Esophagus squamous epithelium (tissue), 4 donors: ENCODE measurements at regions not wholly inside any gene's neighbourhood (a gene's known extent, or its start where the extent isn't known, plus 50 kb on each side); places are given as distances from the start of the nearest gene placed in this dataset.

Experiments used
- POLR2A ChIP-seq, 4 donors: fragments of 450-650 bp; IDR thresholded peaks; one replicate each; pipeline ENCODE4 v1.6.1; 2017; ENCODE audit warnings: antibody characterized with exemption in 4 of 4, mild to moderate bottlenecking in 4 of 4, moderate library complexity in 3 of 4
- TF ChIP-seq, protein P1 (sequence below), 6 experiments: fragments of 450-650 bp in 4 of 6; fragments of 200-600 bp in 2 of 6; sonication (generic) in 2 of 6; IDR thresholded peaks; one replicate each; pipeline ENCODE4 v1.5.1; 2016 to 2019; ENCODE audit warnings: antibody characterized with exemption in 6 of 6, mild to moderate bottlenecking in 4 of 6, moderate library complexity in 4 of 6

DNA sequence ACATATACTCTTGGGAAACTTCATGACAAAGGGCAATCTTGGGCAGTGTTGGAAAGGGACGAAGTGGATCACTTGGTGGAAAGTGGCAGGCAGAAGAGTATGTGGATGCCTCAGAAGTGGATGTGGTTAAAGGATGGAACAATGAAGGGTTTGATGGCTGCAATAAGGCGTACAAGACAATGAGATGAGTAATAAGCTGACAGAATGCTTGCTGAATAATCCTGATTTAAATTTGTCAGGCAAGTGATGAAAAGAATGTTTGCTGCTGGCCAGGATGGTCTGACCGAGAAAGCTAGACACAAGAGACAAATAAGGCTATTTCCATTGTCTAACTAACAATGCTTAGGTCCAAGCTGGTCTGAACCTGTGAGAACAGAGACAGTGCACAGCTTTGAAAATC is 61.6 kb upstream of the CEP85L start:
- no peak for TF ChIP-seq POLR2A (IDR thresholded peaks at IDR 0.05)
- TF ChIP-seq, protein P1, sequence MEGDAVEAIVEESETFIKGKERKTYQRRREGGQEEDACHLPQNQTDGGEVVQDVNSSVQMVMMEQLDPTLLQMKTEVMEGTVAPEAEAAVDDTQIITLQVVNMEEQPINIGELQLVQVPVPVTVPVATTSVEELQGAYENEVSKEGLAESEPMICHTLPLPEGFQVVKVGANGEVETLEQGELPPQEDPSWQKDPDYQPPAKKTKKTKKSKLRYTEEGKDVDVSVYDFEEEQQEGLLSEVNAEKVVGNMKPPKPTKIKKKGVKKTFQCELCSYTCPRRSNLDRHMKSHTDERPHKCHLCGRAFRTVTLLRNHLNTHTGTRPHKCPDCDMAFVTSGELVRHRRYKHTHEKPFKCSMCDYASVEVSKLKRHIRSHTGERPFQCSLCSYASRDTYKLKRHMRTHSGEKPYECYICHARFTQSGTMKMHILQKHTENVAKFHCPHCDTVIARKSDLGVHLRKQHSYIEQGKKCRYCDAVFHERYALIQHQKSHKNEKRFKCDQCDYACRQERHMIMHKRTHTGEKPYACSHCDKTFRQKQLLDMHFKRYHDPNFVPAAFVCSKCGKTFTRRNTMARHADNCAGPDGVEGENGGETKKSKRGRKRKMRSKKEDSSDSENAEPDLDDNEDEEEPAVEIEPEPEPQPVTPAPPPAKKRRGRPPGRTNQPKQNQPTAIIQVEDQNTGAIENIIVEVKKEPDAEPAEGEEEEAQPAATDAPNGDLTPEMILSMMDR (IDR thresholded peaks at IDR 0.05): no peak
